DOHH2 (cell line): ENCODE measurements at regions not wholly inside any gene's neighbourhood (a gene's known extent, or its start where the extent isn't known, plus 50 kb on each side); places are given as distances from the start of the nearest gene placed in this dataset.

Experiments used
- EZH2phosphoT487 ChIP-seq: fragments of 200-600 bp; sonication (generic); IDR thresholded peaks from 2 replicates; pipeline ENCODE4 v1.6.1; 2017; ENCODE audit warnings: borderline replicate concordance, mild to moderate bottlenecking, antibody characterized with exemption, low read length, moderate library complexity, mixed read lengths
- TF ChIP-seq, protein P1 (sequence below): fragments of 200-600 bp; sonication (generic); IDR thresholded peaks from one replicate; pipeline ENCODE4 v1.5.1; 2014; ENCODE audit warnings: antibody characterized with exemption, mild to moderate bottlenecking, low read depth, low read length; ENCODE audit not compliant: poor library complexity, severe bottlenecking

GRCh38 chr18:1232867-1233266 is 328.2 kb downstream of the ADCYAP1 start:
- TF ChIP-seq, protein P1, sequence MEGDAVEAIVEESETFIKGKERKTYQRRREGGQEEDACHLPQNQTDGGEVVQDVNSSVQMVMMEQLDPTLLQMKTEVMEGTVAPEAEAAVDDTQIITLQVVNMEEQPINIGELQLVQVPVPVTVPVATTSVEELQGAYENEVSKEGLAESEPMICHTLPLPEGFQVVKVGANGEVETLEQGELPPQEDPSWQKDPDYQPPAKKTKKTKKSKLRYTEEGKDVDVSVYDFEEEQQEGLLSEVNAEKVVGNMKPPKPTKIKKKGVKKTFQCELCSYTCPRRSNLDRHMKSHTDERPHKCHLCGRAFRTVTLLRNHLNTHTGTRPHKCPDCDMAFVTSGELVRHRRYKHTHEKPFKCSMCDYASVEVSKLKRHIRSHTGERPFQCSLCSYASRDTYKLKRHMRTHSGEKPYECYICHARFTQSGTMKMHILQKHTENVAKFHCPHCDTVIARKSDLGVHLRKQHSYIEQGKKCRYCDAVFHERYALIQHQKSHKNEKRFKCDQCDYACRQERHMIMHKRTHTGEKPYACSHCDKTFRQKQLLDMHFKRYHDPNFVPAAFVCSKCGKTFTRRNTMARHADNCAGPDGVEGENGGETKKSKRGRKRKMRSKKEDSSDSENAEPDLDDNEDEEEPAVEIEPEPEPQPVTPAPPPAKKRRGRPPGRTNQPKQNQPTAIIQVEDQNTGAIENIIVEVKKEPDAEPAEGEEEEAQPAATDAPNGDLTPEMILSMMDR = no peak
- TF ChIP-seq EZH2phosphoT487 = no peak
